Liver (tissue), 8 donors: ENCODE measurements at regions not wholly inside any gene's neighbourhood (a gene's known extent, or its start where the extent isn't known, plus 50 kb on each side); places are given as distances from the start of the nearest gene placed in this dataset.

Experiments used
- DNase-seq: peaks from one replicate; pipeline ENCODE4 v3.0.0-alpha.2; 2017; ENCODE audit warnings: low spot score
- H3K27ac ChIP-seq, 2 donors: one replicate each; pipeline ENCODE4 v1.7.0; 2013; ENCODE audit warnings: inconsistent platforms in 2 of 2, low read length in 2 of 2, control low read depth in 1 of 2, low read depth in 1 of 2, mild to moderate bottlenecking in 1 of 2
- H3K27me3 ChIP-seq, 4 donors: one replicate each; pipeline versions ENCODE4 v1.6.1 to v1.7.0; 2013; ENCODE audit warnings: low read length in 3 of 4, inconsistent platforms in 1 of 4, mild to moderate bottlenecking in 1 of 4, moderate library complexity in 1 of 4; ENCODE audit not compliant: control insufficient read depth in 4 of 4, insufficient read depth in 4 of 4
- H3K36me3 ChIP-seq, 4 donors: one replicate each; pipeline versions ENCODE4 v1.6.1 to v1.7.0; 2013; ENCODE audit warnings: low read length in 3 of 4, mild to moderate bottlenecking in 3 of 4, low read depth in 1 of 4, moderate library complexity in 1 of 4; ENCODE audit not compliant: control insufficient read depth in 4 of 4, insufficient read depth in 3 of 4
- H3K4me1 ChIP-seq, 4 donors: one replicate each; pipeline versions ENCODE4 v1.6.1 to v1.7.0; 2013; ENCODE audit warnings: low read length in 3 of 4, mild to moderate bottlenecking in 3 of 4, moderate library complexity in 1 of 4; ENCODE audit not compliant: control insufficient read depth in 4 of 4, insufficient read depth in 4 of 4
- H3K4me3 ChIP-seq, 3 donors: one replicate each; pipeline versions ENCODE4 v1.6.1 to v1.7.0; 2013; ENCODE audit warnings: low read length in 3 of 3, control low read depth in 1 of 3, low read depth in 1 of 3, mild to moderate bottlenecking in 1 of 3
- H3K9ac ChIP-seq, 2 donors: one replicate each; pipeline ENCODE4 v1.7.0; 2013; ENCODE audit warnings: low read length in 2 of 2, mild to moderate bottlenecking in 2 of 2, moderate library complexity in 2 of 2, control low read depth in 1 of 2, low read depth in 1 of 2
- H3K9me3 ChIP-seq, 4 donors: one replicate each; pipeline versions ENCODE4 v1.6.1 to v1.7.0; 2013; ENCODE audit warnings: low read length in 3 of 4; ENCODE audit not compliant: control insufficient read depth in 4 of 4
- ATF3 ChIP-seq: IDR thresholded peaks from 2 replicates; pipeline ENCODE4 v1.6.1; 2016; ENCODE audit warnings: antibody characterized with exemption
- CTCF ChIP-seq: fragments of 150-350 bp; IDR thresholded peaks from 2 replicates; pipeline ENCODE4 v1.5.1; 2017; ENCODE audit warnings: improper control_type of control experiment, low read depth, low read length; ENCODE audit not compliant: missing input control
- EGR1 ChIP-seq, 2 donors: IDR thresholded peaks; 2 replicates each; pipeline ENCODE4 v1.6.1; 2016 to 2018; ENCODE audit warnings: antibody characterized with exemption in 2 of 2, low read depth in 2 of 2
- FOXA1 ChIP-seq: IDR thresholded peaks from 2 replicates; pipeline ENCODE4 v1.6.1; 2016; ENCODE audit warnings: antibody characterized with exemption
- FOXA2 ChIP-seq: IDR thresholded peaks from 2 replicates; pipeline ENCODE4 v1.6.1; 2016; ENCODE audit warnings: antibody characterized with exemption
- GABPA ChIP-seq, 2 donors: IDR thresholded peaks in 1 of 2; conservative IDR thresholded peaks in 1 of 2; 2 replicates each; pipeline ENCODE4 v1.6.1; 2016; ENCODE audit warnings: antibody characterized with exemption in 2 of 2, mild to moderate bottlenecking in 1 of 2, moderate library complexity in 1 of 2
- HNF4A ChIP-seq, 2 donors: conservative IDR thresholded peaks; 2 replicates each; pipeline ENCODE4 v1.6.1; 2016; ENCODE audit warnings: antibody characterized with exemption in 2 of 2, mild to moderate bottlenecking in 2 of 2
- HNF4G ChIP-seq: IDR thresholded peaks from 2 replicates; pipeline ENCODE4 v1.6.1; 2016; ENCODE audit warnings: antibody characterized with exemption
- JUND ChIP-seq, 2 donors: IDR thresholded peaks; 2 replicates each; pipeline ENCODE4 v1.6.1; 2016; ENCODE audit warnings: antibody characterized with exemption in 2 of 2
- MAX ChIP-seq: IDR thresholded peaks from 2 replicates; pipeline ENCODE4 v1.6.1; 2016; ENCODE audit warnings: antibody characterized with exemption
- NR2F2 ChIP-seq: IDR thresholded peaks from 2 replicates; pipeline ENCODE4 v1.6.1; 2016; ENCODE audit warnings: antibody characterized with exemption
- RAD21 ChIP-seq, 2 donors: IDR thresholded peaks; 2 replicates each; pipeline ENCODE4 v1.6.1; 2016; ENCODE audit warnings: antibody characterized with exemption in 2 of 2, mild to moderate bottlenecking in 2 of 2
- REST ChIP-seq: IDR thresholded peaks from 2 replicates; pipeline ENCODE4 v1.6.1; 2016; ENCODE audit warnings: antibody characterized with exemption, mild to moderate bottlenecking
- RXRA ChIP-seq, 2 donors: IDR thresholded peaks; 2 replicates each; pipeline ENCODE4 v1.6.1; 2017 to 2018; ENCODE audit warnings: antibody characterized with exemption in 2 of 2, mild to moderate bottlenecking in 1 of 2
- SP1 ChIP-seq: IDR thresholded peaks from 2 replicates; pipeline ENCODE4 v1.6.1; 2018; ENCODE audit warnings: antibody characterized with exemption, mild to moderate bottlenecking
- TAF1 ChIP-seq: conservative IDR thresholded peaks from 2 replicates; pipeline ENCODE4 v1.6.1; 2016; ENCODE audit warnings: antibody characterized with exemption, mild to moderate bottlenecking
- YY1 ChIP-seq: IDR thresholded peaks from 2 replicates; pipeline ENCODE4 v1.6.1; 2016; ENCODE audit warnings: antibody characterized with exemption, mild to moderate bottlenecking
- ZBTB33 ChIP-seq: IDR thresholded peaks from 2 replicates; pipeline ENCODE4 v1.6.1; 2016; ENCODE audit warnings: antibody characterized with exemption
- WGBS: extraction: QIAGEN DNeasy Blood & Tissue Kit; methylation state at CpG from one replicate; pipeline ENCODE4 v1.1.7; 2013; 5-methylcytosine and 5-hydroxymethylcytosine counted together
- donor health status: healthy.
- donor health status: healthy.
- donor health status: healthy.
- donor health status: healthy.
- donor health status: healthy.

- H3K9ac ChIP-seq, result no peak overlapping the region
- no peak for TF ChIP-seq GABPA (IDR thresholded peaks at IDR 0.05 in 1 of 2, conservative IDR thresholded peaks at IDR 0.05 in 1 of 2)
- no peak for TF ChIP-seq YY1
- TF ChIP-seq HNF4A (conservative IDR thresholded peaks at IDR 0.05), result no peak
- TF ChIP-seq RAD21 (IDR thresholded peaks at IDR 0.05), result no peak
- no peak for TF ChIP-seq ZBTB33
- TF ChIP-seq SP1, result no peak
- no peak for TF ChIP-seq JUND (IDR thresholded peaks at IDR 0.05)
- TF ChIP-seq RXRA (IDR thresholded peaks at IDR 0.05), result no peak
- no peak for DNase-seq
- WGBS, result 32% methylated on average over 2 of the region's 2 CpGs
- H3K9me3 ChIP-seq, result no peaks in the 10 kb centered on the region
- H3K4me1 ChIP-seq, result peaks cover 0 to 12% (median 3%) of the 10 kb centered on the region in 4 donors
- H3K27ac ChIP-seq, result no peak overlapping the region
- no peaks in the 10 kb centered on the region for H3K27me3 ChIP-seq
- no peaks in the 10 kb centered on the region for H3K36me3 ChIP-seq
- no peak overlapping the region for H3K4me3 ChIP-seq
Observed at GRCh38 chr1:116259663-116260062, 113.4 kb upstream of the ATP1A1 start.

GRCh38 chr1:116260115-116260514 is 112.9 kb upstream of the ATP1A1 start:
- WGBS, result 76% methylated on average over 1 of the region's 1 CpG
- Histone ChIP-seq H3K36me3 (no peaks in the 10 kb centered on the region), H3K9ac (no peak overlapping the region), H3K27me3 (no peaks in the 10 kb centered on the region), H3K27ac (no peak overlapping the region), H3K4me1 (peaks cover 0 to 12% (median 1%) of the 10 kb centered on the region in 4 donors), H3K9me3 (no peaks in the 10 kb centered on the region), H3K4me3 (no peak overlapping the region)
- no peak for DNase-seq
- TF ChIP-seq SP1 (no peak), FOXA2 (no peak), FOXA1 (no peak), ATF3 (no peak), CTCF (no peak), ZBTB33 (no peak), HNF4A (conservative IDR thresholded peaks at IDR 0.05) (no peak), HNF4G (no peak), TAF1 (no peak), JUND (IDR thresholded peaks at IDR 0.05) (no peak), GABPA (IDR thresholded peaks at IDR 0.05 in 1 of 2, conservative IDR thresholded peaks at IDR 0.05 in 1 of 2) (no peak), REST (no peak), RXRA (IDR thresholded peaks at IDR 0.05) (no peak), NR2F2 (no peak), YY1 (no peak), EGR1 (IDR thresholded peaks at IDR 0.05; ENCODE audit: low read depth in 2 of 2) (no peak), MAX (no peak), RAD21 (IDR thresholded peaks at IDR 0.05) (no peak)
